Fibroblast of mammary gland (primary cell): ENCODE measurements at regions not wholly inside any gene's neighbourhood (a gene's known extent, or its start where the extent isn't known, plus 50 kb on each side); places are given as distances from the start of the nearest gene placed in this dataset.

Experiments
- DNase-seq: peaks from one replicate; pipeline ENCODE4 v3.0.0-alpha.2; 2010; ENCODE audit warnings: low read depth
- H3K4me3 ChIP-seq: 2 replicates; pipeline ENCODE4 v1.5.1; 2011; ENCODE audit warnings: low read depth, mild to moderate bottlenecking, low read length, moderate library complexity; ENCODE audit not compliant: control insufficient read depth
- CTCF ChIP-seq: conservative IDR thresholded peaks from 2 replicates; pipeline ENCODE4 v1.5.1; 2011; ENCODE audit warnings: low read depth, low read length, inconsistent platforms; ENCODE audit not compliant: control insufficient read depth, insufficient read depth

- DNase-seq = no peak
- no peak overlapping the region for H3K4me3 ChIP-seq
- no peak for TF ChIP-seq CTCF
Observed at GRCh38 chr11:11143849-11144248, 209.2 kb downstream of the CSNK2A3 start.

GRCh38 chr11:11142430-11142829 is 210.6 kb downstream of the CSNK2A3 start:
- no peak for DNase-seq
- TF ChIP-seq CTCF = no peak
- no peak overlapping the region for H3K4me3 ChIP-seq

- no peak for TF ChIP-seq CTCF
- DNase-seq = no peak
- H3K4me3 ChIP-seq = no peak overlapping the region
Observed at GRCh38 chr11:11141065-11141464, 212.0 kb downstream of the CSNK2A3 start.

GRCh38 chr11:11140510-11140909 is 212.5 kb downstream of the CSNK2A3 start:
- no peak for DNase-seq
- no peak overlapping the region for H3K4me3 ChIP-seq
- no peak for TF ChIP-seq CTCF

- TF ChIP-seq CTCF = no peak
- no peak for DNase-seq
- no peak overlapping the region for H3K4me3 ChIP-seq
Observed at GRCh38 chr11:11137339-11137738, 215.7 kb downstream of the CSNK2A3 start.

GRCh38 chr11:11135820-11136476 is 217.1 kb downstream of the CSNK2A3 start:
- no peak overlapping the region for H3K4me3 ChIP-seq
- no peak for DNase-seq
- no peak for TF ChIP-seq CTCF

- DNase-seq = no peak
- no peak for TF ChIP-seq CTCF
- H3K4me3 ChIP-seq = no peak overlapping the region
Observed at GRCh38 chr11:11129118-11129517, 223.9 kb downstream of the CSNK2A3 start.
